HCT116 (cell line): ENCODE measurements at regions not wholly inside any gene's neighbourhood (a gene's known extent, or its start where the extent isn't known, plus 50 kb on each side); places are given as distances from the start of the nearest gene placed in this dataset.

Source experiments
- ATAC-seq: fragments of 200-7000 bp; cut with Tn5 transposase; 2 replicates; pipeline ENCODE4 v1.9.1; 2020; ENCODE audit warnings: mild to moderate bottlenecking, moderate library complexity
- BruUV-seq: library from RNA; stranded (reverse); fragments of 400-500 nt; replicated peaks from 2 replicates; lab custom pipeline; 2021; lab: Mats Ljungman, UMichigan
- CTCF ChIA-PET: fragments of 300-600 bp; sonication (Branson Sonifier 250); formaldehyde crosslinking; loops from one replicate; lab custom pipeline; 2021; ENCODE audit warnings: antibody characterized with exemption; lab: Charles Lee
- POLR2A ChIA-PET: fragments of 300-600, 350-600 bp; sonication (Branson Sonifier 250); formaldehyde crosslinking; loops from one replicate; lab custom pipeline; 2021; ENCODE audit warnings: antibody characterized with exemption; lab: Charles Lee
- RAD21 ChIA-PET, 2 experiments: fragments of 300-600 bp; sonication (Branson Sonifier 250); formaldehyde crosslinking; loops; one replicate each; lab custom pipeline; 2023; ENCODE audit warnings: low total read pairs in 2 of 2; ENCODE audit not compliant: uncharacterized antibody in 2 of 2, unreplicated experiment in 2 of 2, low non-redundant PET in 1 of 2; lab: Charles Lee
- DNase-seq: peaks from one replicate; pipeline ENCODE4 v3.0.0-alpha.2; 2010; ENCODE audit warnings: low read depth, low spot score
- H2AFZ ChIP-seq: fragments of 200-600 bp; shearing (Covaris generic), sonication (generic); 2 replicates; pipeline ENCODE4 v1.6.1; 2017; ENCODE audit warnings: low read depth, mixed run types, mixed read lengths, antibody characterized with exemption, low read length; ENCODE audit not compliant: poor library complexity, severe bottlenecking
- H3K27ac ChIP-seq: 2 replicates; pipeline ENCODE4 v1.5.1; 2012; ENCODE audit warnings: low read depth, low read length
- H3K27me3 ChIP-seq: fragments of 200-600 bp; sonication (generic); 2 replicates; pipeline ENCODE4 v1.6.1; 2016; ENCODE audit warnings: mixed run types, low read length, mixed read lengths; ENCODE audit not compliant: insufficient read depth
- H3K36me3 ChIP-seq, 2 experiments: fragments of 200-500 bp in 1 of 2; fragments of 200-600 bp in 1 of 2; sonication (Bioruptor generic) in 1 of 2; sonication (generic) in 1 of 2; 2 replicates each; pipeline versions ENCODE4 v1.5.1 to v1.6.1; 2014 to 2016; ENCODE audit warnings: low read length in 2 of 2, inconsistent platforms in 1 of 2, mixed read lengths in 1 of 2, mixed run types in 1 of 2; ENCODE audit not compliant: insufficient read depth in 2 of 2, control insufficient read depth in 1 of 2
- H3K4me1 ChIP-seq, 2 experiments: fragments of 200-600 bp in 1 of 2; sonication (generic) in 1 of 2; 2 replicates each; pipeline versions ENCODE4 v1.5.1 to v1.6.1; 2012 to 2017; ENCODE audit warnings: low read length in 2 of 2, inconsistent platforms in 1 of 2, mild to moderate bottlenecking in 1 of 2, mixed read lengths in 1 of 2, mixed run types in 1 of 2, moderate library complexity in 1 of 2; ENCODE audit not compliant: insufficient read depth in 2 of 2, control insufficient read depth in 1 of 2
- H3K4me2 ChIP-seq: fragments of 200-600 bp; sonication (generic); 2 replicates; pipeline ENCODE4 v1.6.1; 2017; ENCODE audit warnings: mixed run types, low read length, mixed read lengths
- H3K4me3 ChIP-seq, 2 experiments: fragments of 200-600 bp in 1 of 2; sonication (generic) in 1 of 2; replicated peaks in 1 of 2; 2 replicates each; pipeline ENCODE4 v1.5.1; 2011 to 2016; ENCODE audit warnings: low read length in 2 of 2, control low read depth in 1 of 2, low read depth in 1 of 2, mild to moderate bottlenecking in 1 of 2, mixed read lengths in 1 of 2, mixed run types in 1 of 2
- H3K79me2 ChIP-seq: fragments of 200-600 bp; sonication (generic); 2 replicates; pipeline ENCODE4 v1.6.1; 2017; ENCODE audit warnings: mild to moderate bottlenecking, mixed run types, low read length, moderate library complexity, mixed read lengths; ENCODE audit not compliant: insufficient read depth
- H3K9ac ChIP-seq: fragments of 200-600 bp; sonication (generic); 2 replicates; pipeline ENCODE4 v1.6.1; 2016; ENCODE audit warnings: low read length, mixed read lengths
- H3K9me2 ChIP-seq: fragments of 200-600 bp; sonication (generic), shearing (Covaris generic); 2 replicates; pipeline ENCODE4 v1.6.1; 2017; ENCODE audit warnings: mixed run types, mild to moderate bottlenecking, moderate library complexity; ENCODE audit not compliant: insufficient read depth
- H3K9me3 ChIP-seq, 2 experiments: fragments of 200-500 bp in 1 of 2; fragments of 200-600 bp in 1 of 2; sonication (Bioruptor generic) in 1 of 2; sonication (generic) in 1 of 2; 2 replicates each; pipeline ENCODE4 v1.6.1; 2014 to 2017; ENCODE audit warnings: low read length in 2 of 2, mixed read lengths in 2 of 2, inconsistent platforms in 1 of 2, low read depth in 1 of 2, mild to moderate bottlenecking in 1 of 2, mixed run types in 1 of 2, moderate library complexity in 1 of 2; ENCODE audit not compliant: control insufficient read depth in 1 of 2, insufficient read depth in 1 of 2
- H4K20me1 ChIP-seq: fragments of 200-600 bp; sonication (generic), shearing (Covaris generic); 2 replicates; pipeline ENCODE4 v1.6.1; 2017; ENCODE audit warnings: mixed run types, mild to moderate bottlenecking, moderate library complexity; ENCODE audit not compliant: insufficient read depth
- FOSL1 ChIP-seq: IDR thresholded peaks from 2 replicates; pipeline ENCODE4 v1.6.1; 2012; ENCODE audit warnings: low read depth
- JUND ChIP-seq: IDR thresholded peaks from 2 replicates; pipeline ENCODE4 v1.6.1; 2012
- POLR2AphosphoS5 ChIP-seq: IDR thresholded peaks from 2 replicates; pipeline ENCODE4 v1.6.1; 2011; ENCODE audit warnings: mild to moderate bottlenecking, low read depth, low read length, moderate library complexity
- YY1 ChIP-seq: IDR thresholded peaks from 2 replicates; pipeline ENCODE4 v1.6.1; 2011; ENCODE audit warnings: low read length, low read depth, moderate library complexity, mild to moderate bottlenecking; ENCODE audit not compliant: insufficient replicate concordance; ENCODE audit errors: extremely low read depth
- ZFX ChIP-seq: fragments of 450-650 bp; IDR thresholded peaks from 2 replicates; pipeline ENCODE4 v1.6.1; 2017
- intact Hi-C: fragments of 100-400 bp; cut with micrococcal nuclease; formaldehyde crosslinking; loops from 2 replicates; pipeline ENCODE4 v1.10.0; 2022
- TF ChIP-seq, protein P1 (sequence below): IDR thresholded peaks from 2 replicates; pipeline ENCODE4 v1.6.1; 2011; ENCODE audit warnings: mild to moderate bottlenecking, low read length, moderate library complexity; ENCODE audit not compliant: insufficient replicate concordance; ENCODE audit errors: extremely low read depth
- TF ChIP-seq, protein P2 (sequence below), 3 experiments: fragments of 200-600 bp in 1 of 3; sonication (generic) in 1 of 3; IDR thresholded peaks in 2 of 3; conservative IDR thresholded peaks in 1 of 3; 2 replicates each; pipeline ENCODE4 v1.5.1; 2012 to 2017; ENCODE audit warnings: low read depth in 2 of 3, low read length in 2 of 3, antibody characterized with exemption in 1 of 3, borderline replicate concordance in 1 of 3, control low read depth in 1 of 3, mild to moderate bottlenecking in 1 of 3, mixed read lengths in 1 of 3, mixed run types in 1 of 3, moderate library complexity in 1 of 3; ENCODE audit not compliant: insufficient read depth in 1 of 3

DNA sequence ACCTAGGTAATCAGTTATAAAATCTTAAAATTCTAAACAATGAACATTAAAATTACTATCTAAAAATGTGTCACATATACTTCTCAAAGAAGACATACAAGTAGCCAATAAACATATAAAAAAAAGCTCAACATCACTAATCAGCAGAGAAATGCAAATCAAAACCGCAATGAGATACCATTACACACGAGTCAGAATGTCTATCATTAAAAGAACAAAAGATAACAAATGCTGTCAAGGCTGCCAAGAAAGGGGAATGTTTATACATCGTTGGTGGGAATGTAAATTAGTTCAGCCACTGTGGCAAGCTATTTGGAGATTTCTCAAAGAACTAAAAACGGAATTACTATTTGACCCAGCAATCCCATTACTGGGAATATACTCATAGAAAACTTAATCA, 310.3 kb upstream of the EDNRB start:
- no TSS peak for BruUV-seq
- Histone ChIP-seq H3K79me2 (no peaks in the 10 kb centered on the region), H3K4me3 (no peak overlapping the region), H3K9ac (no peak overlapping the region), H3K36me3 (no peaks in the 10 kb centered on the region), H3K4me1 (no peaks in the 10 kb centered on the region), H3K9me3 (no peaks in the 10 kb centered on the region), H3K9me2 (no peaks in the 10 kb centered on the region), H4K20me1 (no peaks in the 10 kb centered on the region), H3K27me3 (no peaks in the 10 kb centered on the region), H3K4me2 (no peak overlapping the region), H3K27ac (no peak overlapping the region), H2AFZ (no peak overlapping the region)
- ChIA-PET CTCF (no interaction called here), POLR2A (no interaction called here), RAD21 (no interaction called here)
- no peak for DNase-seq
- TF ChIP-seq POLR2AphosphoS5 = no peak
- TF ChIP-seq, protein P1, sequence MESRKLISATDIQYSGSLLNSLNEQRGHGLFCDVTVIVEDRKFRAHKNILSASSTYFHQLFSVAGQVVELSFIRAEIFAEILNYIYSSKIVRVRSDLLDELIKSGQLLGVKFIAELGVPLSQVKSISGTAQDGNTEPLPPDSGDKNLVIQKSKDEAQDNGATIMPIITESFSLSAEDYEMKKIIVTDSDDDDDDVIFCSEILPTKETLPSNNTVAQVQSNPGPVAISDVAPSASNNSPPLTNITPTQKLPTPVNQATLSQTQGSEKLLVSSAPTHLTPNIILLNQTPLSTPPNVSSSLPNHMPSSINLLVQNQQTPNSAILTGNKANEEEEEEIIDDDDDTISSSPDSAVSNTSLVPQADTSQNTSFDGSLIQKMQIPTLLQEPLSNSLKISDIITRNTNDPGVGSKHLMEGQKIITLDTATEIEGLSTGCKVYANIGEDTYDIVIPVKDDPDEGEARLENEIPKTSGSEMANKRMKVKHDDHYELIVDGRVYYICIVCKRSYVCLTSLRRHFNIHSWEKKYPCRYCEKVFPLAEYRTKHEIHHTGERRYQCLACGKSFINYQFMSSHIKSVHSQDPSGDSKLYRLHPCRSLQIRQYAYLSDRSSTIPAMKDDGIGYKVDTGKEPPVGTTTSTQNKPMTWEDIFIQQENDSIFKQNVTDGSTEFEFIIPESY = no peak
- TF ChIP-seq, protein P2, sequence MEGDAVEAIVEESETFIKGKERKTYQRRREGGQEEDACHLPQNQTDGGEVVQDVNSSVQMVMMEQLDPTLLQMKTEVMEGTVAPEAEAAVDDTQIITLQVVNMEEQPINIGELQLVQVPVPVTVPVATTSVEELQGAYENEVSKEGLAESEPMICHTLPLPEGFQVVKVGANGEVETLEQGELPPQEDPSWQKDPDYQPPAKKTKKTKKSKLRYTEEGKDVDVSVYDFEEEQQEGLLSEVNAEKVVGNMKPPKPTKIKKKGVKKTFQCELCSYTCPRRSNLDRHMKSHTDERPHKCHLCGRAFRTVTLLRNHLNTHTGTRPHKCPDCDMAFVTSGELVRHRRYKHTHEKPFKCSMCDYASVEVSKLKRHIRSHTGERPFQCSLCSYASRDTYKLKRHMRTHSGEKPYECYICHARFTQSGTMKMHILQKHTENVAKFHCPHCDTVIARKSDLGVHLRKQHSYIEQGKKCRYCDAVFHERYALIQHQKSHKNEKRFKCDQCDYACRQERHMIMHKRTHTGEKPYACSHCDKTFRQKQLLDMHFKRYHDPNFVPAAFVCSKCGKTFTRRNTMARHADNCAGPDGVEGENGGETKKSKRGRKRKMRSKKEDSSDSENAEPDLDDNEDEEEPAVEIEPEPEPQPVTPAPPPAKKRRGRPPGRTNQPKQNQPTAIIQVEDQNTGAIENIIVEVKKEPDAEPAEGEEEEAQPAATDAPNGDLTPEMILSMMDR (IDR thresholded peaks at IDR 0.05 in 2 of 3, conservative IDR thresholded peaks at IDR 0.05 in 1 of 3; ENCODE audit: borderline replicate concordance in 1 of 3, insufficient read depth in 1 of 3, low read depth in 2 of 3, low read length in 2 of 3) = no peak
- TF ChIP-seq YY1 = no peak
- TF ChIP-seq ZFX = no peak
- no peak for TF ChIP-seq FOSL1
- no peak for TF ChIP-seq JUND
- no peak for ATAC-seq
- intact Hi-C loops = no loop called here
